NB4 (cell line): ENCODE measurements at regions not wholly inside any gene's neighbourhood (a gene's known extent, or its start where the extent isn't known, plus 50 kb on each side); places are given as distances from the start of the nearest gene placed in this dataset.

Experiments used
- CTCF ChIP-seq: IDR thresholded peaks from one replicate; pipeline ENCODE4 v1.5.1; 2012; ENCODE audit warnings: low read depth, low read length
- MYC ChIP-seq: IDR thresholded peaks from 2 replicates; pipeline ENCODE4 v1.6.1; 2011; ENCODE audit warnings: low read depth, low read length

DNA sequence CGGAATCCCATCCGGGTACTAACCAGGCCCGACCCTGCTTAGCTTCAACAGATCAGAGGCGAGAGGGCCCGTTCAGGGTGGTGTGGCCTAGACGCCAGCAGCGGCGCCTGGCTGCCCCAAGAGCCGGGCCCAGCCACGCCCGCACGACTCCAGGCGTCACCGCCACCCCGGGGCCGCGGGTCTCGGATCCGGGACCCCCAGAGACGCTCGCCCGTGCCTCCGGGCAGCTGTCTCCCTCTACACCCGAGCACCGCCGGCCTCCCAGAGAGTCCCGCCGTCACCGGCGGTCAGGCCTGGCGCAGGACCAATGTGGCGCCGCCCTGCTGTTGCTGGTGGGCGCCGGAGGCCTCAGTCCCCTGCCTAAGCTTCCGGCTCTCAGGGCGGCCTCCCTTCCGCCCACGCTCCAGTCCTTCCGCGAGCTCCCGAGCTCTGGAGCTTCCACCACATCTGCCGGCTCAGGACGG is 441.2 kb upstream of the DEFB115 start:
- TF ChIP-seq CTCF, result no peak
- TF ChIP-seq MYC, result no peak
